GM23338 (cell line): ENCODE measurements at regions not wholly inside any gene's neighbourhood (a gene's known extent, or its start where the extent isn't known, plus 50 kb on each side); places are given as distances from the start of the nearest gene placed in this dataset.

Source experiments
- CREB1 ChIP-seq: fragments of 250-450 bp; sonication (Bioruptor Pico); IDR thresholded peaks from 2 replicates; pipeline ENCODE4 v1.5.0; 2020; ENCODE audit warnings: low read depth, mild to moderate bottlenecking, moderate library complexity
- POLR2AphosphoS5 ChIP-seq: IDR thresholded peaks from 2 replicates; pipeline ENCODE4 v1.6.1; 2016; ENCODE audit warnings: antibody characterized with exemption, low read depth
- TF ChIP-seq, protein P1 (sequence below), 2 experiments: fragments of 200-600 bp in 1 of 2; sonication (generic) in 1 of 2; conservative IDR thresholded peaks; 2 replicates each; pipeline versions ENCODE4 v1.5.1 to v1.6.1; 2016 to 2017; ENCODE audit warnings: antibody characterized with exemption in 2 of 2, low read depth in 2 of 2, mild to moderate bottlenecking in 2 of 2, moderate library complexity in 1 of 2

DNA sequence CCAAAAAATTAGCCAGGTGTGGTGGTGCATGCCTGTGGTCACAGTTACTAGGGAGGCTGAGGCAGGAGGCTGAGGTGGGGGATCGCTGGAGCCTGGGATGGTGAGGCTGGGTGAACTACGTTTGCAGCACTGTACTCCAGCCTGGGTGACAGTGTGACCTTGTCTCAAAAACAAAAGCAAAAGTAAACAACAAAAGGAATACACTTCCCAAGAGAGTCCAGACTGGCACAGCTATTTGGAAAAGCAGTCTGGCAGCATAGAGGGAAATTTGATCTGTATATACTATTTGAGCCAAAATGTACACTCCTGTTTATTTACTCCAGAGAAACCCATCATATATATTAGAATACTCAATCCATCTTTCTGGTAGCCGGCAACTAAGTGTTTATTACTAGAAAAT is 107.0 kb upstream of the HMCN1 start:
- TF ChIP-seq, protein P1, sequence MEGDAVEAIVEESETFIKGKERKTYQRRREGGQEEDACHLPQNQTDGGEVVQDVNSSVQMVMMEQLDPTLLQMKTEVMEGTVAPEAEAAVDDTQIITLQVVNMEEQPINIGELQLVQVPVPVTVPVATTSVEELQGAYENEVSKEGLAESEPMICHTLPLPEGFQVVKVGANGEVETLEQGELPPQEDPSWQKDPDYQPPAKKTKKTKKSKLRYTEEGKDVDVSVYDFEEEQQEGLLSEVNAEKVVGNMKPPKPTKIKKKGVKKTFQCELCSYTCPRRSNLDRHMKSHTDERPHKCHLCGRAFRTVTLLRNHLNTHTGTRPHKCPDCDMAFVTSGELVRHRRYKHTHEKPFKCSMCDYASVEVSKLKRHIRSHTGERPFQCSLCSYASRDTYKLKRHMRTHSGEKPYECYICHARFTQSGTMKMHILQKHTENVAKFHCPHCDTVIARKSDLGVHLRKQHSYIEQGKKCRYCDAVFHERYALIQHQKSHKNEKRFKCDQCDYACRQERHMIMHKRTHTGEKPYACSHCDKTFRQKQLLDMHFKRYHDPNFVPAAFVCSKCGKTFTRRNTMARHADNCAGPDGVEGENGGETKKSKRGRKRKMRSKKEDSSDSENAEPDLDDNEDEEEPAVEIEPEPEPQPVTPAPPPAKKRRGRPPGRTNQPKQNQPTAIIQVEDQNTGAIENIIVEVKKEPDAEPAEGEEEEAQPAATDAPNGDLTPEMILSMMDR (conservative IDR thresholded peaks at IDR 0.05; ENCODE audit: low read depth in 2 of 2): no peak
- TF ChIP-seq CREB1 (CRISPR knock-in tag): no peak
- no peak for TF ChIP-seq POLR2AphosphoS5
